HepG2 (cell line): ENCODE measurements at regions not wholly inside any gene's neighbourhood (a gene's known extent, or its start where the extent isn't known, plus 50 kb on each side); places are given as distances from the start of the nearest gene placed in this dataset.

Source experiments
- ATAC-seq: fragments of 200-7000 bp; cut with Tn5 transposase; 3 replicates; pipeline ENCODE4 v1.9.1; 2020; ENCODE audit warnings: mild to moderate bottlenecking, moderate library complexity
- BruUV-seq: library from RNA; stranded (reverse); fragments of 400-500 nt; replicated peaks from 2 replicates; lab custom pipeline; 2021; lab: Mats Ljungman, UMichigan
- CTCF ChIA-PET: fragments of 300-600 bp; formaldehyde crosslinking; extraction: SDS; loops from one replicate; lab custom pipeline; 2021; ENCODE audit warnings: low total read pairs, inconsistent platforms, low intra/inter-chr PET ratio; lab: Yijun Ruan, JAX
- POLR2A ChIA-PET: fragments of 350-600 bp; sonication (Branson Sonifier 250); formaldehyde crosslinking; loops from one replicate; lab custom pipeline; 2020; ENCODE audit warnings: antibody characterized with exemption, inconsistent platforms; lab: Yijun Ruan, JAX
- DNase-seq: peaks from one replicate; pipeline ENCODE4 v3.0.0-alpha.2; 2015; ENCODE audit warnings: low spot score
- FAIRE-seq: peaks from 3 replicates; lab custom pipeline; 2011; peaks lifted over from hg19 to GRCh38; lab: Jason Lieb, UNC
- H2AFZ ChIP-seq: one replicate; pipeline ENCODE4 v1.6.1; 2011; ENCODE audit warnings: low read length, inconsistent platforms
- H3K27ac ChIP-seq: fragments of 300-600 bp; 3 replicates; pipeline ENCODE4 v1.8.0; 2011; ENCODE audit warnings: mixed run types, mild to moderate bottlenecking, mixed read lengths, low read length, inconsistent platforms; ENCODE audit not compliant: insufficient read depth; ENCODE audit errors: extremely low read length
- H3K27me3 ChIP-seq, 2 experiments: fragments of 200-600 bp in 1 of 2; 2 replicates in 1 of 2; 3 replicates in 1 of 2; pipeline versions ENCODE4 v1.6.0 to v1.8.0; 2011; ENCODE audit warnings: low read length in 2 of 2, mild to moderate bottlenecking in 2 of 2, moderate library complexity in 2 of 2, inconsistent platforms in 1 of 2; ENCODE audit not compliant: insufficient read depth in 2 of 2, control insufficient read depth in 1 of 2
- H3K36me3 ChIP-seq, 2 experiments: fragments of 200-600 bp in 1 of 2; replicated peaks in 1 of 2; 2 replicates in 1 of 2; 3 replicates in 1 of 2; pipeline versions ENCODE4 v1.5.1 to v1.8.0; 2011; ENCODE audit warnings: low read length in 2 of 2, inconsistent platforms in 1 of 2; ENCODE audit not compliant: insufficient read depth in 2 of 2, control insufficient read depth in 1 of 2
- H3K4me1 ChIP-seq: 2 replicates; pipeline ENCODE4 v1.5.1; 2012; ENCODE audit warnings: low read length, inconsistent platforms; ENCODE audit not compliant: insufficient read depth
- H3K4me2 ChIP-seq: 2 replicates; pipeline ENCODE4 v1.6.0; 2011; ENCODE audit warnings: low read depth, low read length, inconsistent platforms
- H3K4me3 ChIP-seq, 3 experiments: fragments of 200-600 bp in 1 of 3; sonication (generic), shearing (Covaris generic) in 1 of 3; replicated peaks in 1 of 3; 2 replicates each; pipeline ENCODE4 v1.5.1; 2011 to 2016; ENCODE audit warnings: low read length in 3 of 3, inconsistent platforms in 2 of 3, low read depth in 2 of 3, mild to moderate bottlenecking in 2 of 3, control low read depth in 1 of 3, mixed read lengths in 1 of 3; ENCODE audit not compliant: insufficient read depth in 1 of 3
- H3K79me2 ChIP-seq: one replicate; pipeline ENCODE4 v1.6.1; 2011; ENCODE audit warnings: low read length, inconsistent platforms; ENCODE audit not compliant: insufficient read depth
- H3K9ac ChIP-seq: 2 replicates; pipeline ENCODE4 v1.6.0; 2011; ENCODE audit warnings: mild to moderate bottlenecking, low read depth, low read length, inconsistent platforms; ENCODE audit not compliant: insufficient read depth
- H3K9me3 ChIP-seq: 2 replicates; pipeline ENCODE4 v1.5.1; 2012; ENCODE audit warnings: mild to moderate bottlenecking, low read length
- H4K20me1 ChIP-seq: 2 replicates; pipeline ENCODE4 v1.6.0; 2011; ENCODE audit warnings: inconsistent platforms, mild to moderate bottlenecking, low read length, moderate library complexity; ENCODE audit not compliant: insufficient read depth
- ADNP ChIP-seq: sonication (generic); formaldehyde crosslinking; IDR thresholded peaks from 2 replicates; pipeline ENCODE4 v1.4.0; 2020; ENCODE audit warnings: missing genetic modification reagents
- IRF2 ChIP-seq: IDR thresholded peaks from 2 replicates; pipeline ENCODE4 v1.6.1; 2018; ENCODE audit warnings: missing genetic modification reagents, missing compliant biosample characterization
- NCOA1 ChIP-seq: sonication (generic); formaldehyde crosslinking; IDR thresholded peaks from 2 replicates; pipeline ENCODE4 v1.9.0; 2021; ENCODE audit warnings: missing genetic modification reagents
- NRL ChIP-seq: sonication (generic); formaldehyde crosslinking; IDR thresholded peaks from 2 replicates; pipeline ENCODE4 v1.5.0; 2020; ENCODE audit warnings: missing genetic modification reagents, mild to moderate bottlenecking, moderate library complexity, borderline replicate concordance
- PITX1 ChIP-seq: sonication (generic); formaldehyde crosslinking; IDR thresholded peaks from 2 replicates; pipeline ENCODE4 v1.5.1; 2020; ENCODE audit warnings: mild to moderate bottlenecking, missing genetic modification reagents
- POLR2A ChIP-seq, 2 experiments: IDR thresholded peaks; 2 replicates each; pipeline ENCODE4 v1.6.1; 2011; ENCODE audit warnings: low read depth in 2 of 2, low read length in 2 of 2, mild to moderate bottlenecking in 1 of 2, moderate library complexity in 1 of 2; ENCODE audit not compliant: insufficient read depth in 1 of 2
- SRF ChIP-seq: IDR thresholded peaks from 2 replicates; pipeline ENCODE4 v1.6.1; 2011; ENCODE audit warnings: mild to moderate bottlenecking, low read depth, low read length, moderate library complexity
- ZFP41 ChIP-seq: sonication (generic); formaldehyde crosslinking; IDR thresholded peaks from 2 replicates; pipeline ENCODE4 v1.4.0; 2020; ENCODE audit warnings: mild to moderate bottlenecking, missing genetic modification reagents, borderline replicate concordance
- ZKSCAN1 ChIP-seq: fragments of 150-350 bp; IDR thresholded peaks from 2 replicates; pipeline ENCODE4 v1.6.1; 2014; ENCODE audit warnings: low read length
- ZNF180 ChIP-seq: sonication (generic); formaldehyde crosslinking; IDR thresholded peaks from 2 replicates; pipeline ENCODE4 v1.4.0; 2020; ENCODE audit warnings: low read depth, missing genetic modification reagents, borderline replicate concordance
- ZNF335 ChIP-seq: sonication (generic); formaldehyde crosslinking; IDR thresholded peaks from 2 replicates; pipeline ENCODE4 v1.4.0; 2020; ENCODE audit warnings: missing genetic modification reagents
- ZNF367 ChIP-seq: sonication (generic); formaldehyde crosslinking; IDR thresholded peaks from 2 replicates; pipeline ENCODE4 v1.4.0; 2020; ENCODE audit warnings: missing genetic modification reagents, borderline replicate concordance
- ZNF552 ChIP-seq: sonication (generic); formaldehyde crosslinking; IDR thresholded peaks from 2 replicates; pipeline ENCODE4 v1.9.0; 2022; ENCODE audit warnings: missing genetic modification reagents, mild to moderate bottlenecking, borderline replicate concordance
- ZNF83 ChIP-seq: sonication (generic); formaldehyde crosslinking; IDR thresholded peaks from 2 replicates; pipeline ENCODE4 v1.4.0; 2020; ENCODE audit warnings: missing genetic modification reagents, mild to moderate bottlenecking, borderline replicate concordance
- WGBS: methylation state at CpG from one replicate; pipeline ENCODE4 v1.1.6; 2017; ENCODE audit warnings: low lambda C conversion rate; 5-methylcytosine and 5-hydroxymethylcytosine counted together
- in situ Hi-C: cut with HindIII; loops from 2 replicates; pipeline ENCODE4 v1.10.0; 2017; ENCODE audit warnings: low pct_unique_long_range_greater_than_20kb; ENCODE audit not compliant: extremely low pct_ligation_motif_present
- intact Hi-C: fragments of 100-400 bp; cut with micrococcal nuclease; formaldehyde crosslinking; loops from one replicate; pipeline ENCODE4 v1.10.0; 2022; ENCODE audit not compliant: unreplicated experiment
- TF ChIP-seq, protein P1 (sequence below): sonication (generic); formaldehyde crosslinking; IDR thresholded peaks from 2 replicates; pipeline ENCODE4 v1.4.0; 2020; ENCODE audit warnings: mild to moderate bottlenecking, missing genetic modification reagents, borderline replicate concordance

DNA sequence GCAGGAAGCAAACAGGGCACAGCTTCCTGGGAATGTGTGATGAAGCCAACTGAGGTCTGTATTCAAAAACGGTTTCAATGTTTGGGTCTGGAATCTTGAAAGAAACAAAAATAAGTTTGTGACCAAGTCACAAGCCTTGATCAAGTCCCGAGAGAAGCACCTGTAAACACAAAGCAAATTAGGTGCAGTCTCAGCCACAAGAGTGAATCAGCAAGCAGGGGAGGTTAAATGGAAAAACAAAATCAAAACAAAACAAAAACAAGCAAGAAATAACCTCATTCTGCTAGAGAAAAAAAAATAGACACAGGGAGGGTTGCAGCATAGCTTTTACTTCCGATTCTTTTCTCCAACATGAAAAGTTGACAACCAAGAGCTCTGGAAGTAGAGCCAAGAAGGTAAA is 201.7 kb downstream of the CLIC5 start:
- H3K79me2 ChIP-seq: no peaks in the 10 kb centered on the region
- no peaks in the 10 kb centered on the region for H3K36me3 ChIP-seq
- ChIA-PET CTCF (no interaction called here), POLR2A (no interaction called here)
- FAIRE-seq (no peak), DNase-seq (no peak), ATAC-seq (no peak)
- no peak overlapping the region for H3K27ac ChIP-seq
- no TSS peak for BruUV-seq
- H3K27me3 ChIP-seq: 0 out of 5 replicates have a peak, but pooled peaks cover 0 to 8% of the 10 kb centered on the region in 2 experiments
- no peak overlapping the region for H2AFZ ChIP-seq
- no peaks in the 10 kb centered on the region for H3K9me3 ChIP-seq
- no peaks in the 10 kb centered on the region for H3K4me1 ChIP-seq
- no peaks in the 10 kb centered on the region for H4K20me1 ChIP-seq
- H3K4me3 ChIP-seq: no peak overlapping the region
- in situ Hi-C loops (no loop called here), intact Hi-C loops (no loop called here)
- WGBS: 2% methylated on average over 3 of the region's 3 CpGs
- H3K9ac ChIP-seq: no peak overlapping the region
- no peak overlapping the region for H3K4me2 ChIP-seq
- no peak for TF ChIP-seq ZNF180 (CRISPR knock-in tag)
- no peak for TF ChIP-seq IRF2 (CRISPR knock-in tag)
- no peak for TF ChIP-seq POLR2A (IDR thresholded peaks at IDR 0.05; ENCODE audit: insufficient read depth in 1 of 2, low read depth in 2 of 2, low read length in 2 of 2)
- TF ChIP-seq, protein P1, sequence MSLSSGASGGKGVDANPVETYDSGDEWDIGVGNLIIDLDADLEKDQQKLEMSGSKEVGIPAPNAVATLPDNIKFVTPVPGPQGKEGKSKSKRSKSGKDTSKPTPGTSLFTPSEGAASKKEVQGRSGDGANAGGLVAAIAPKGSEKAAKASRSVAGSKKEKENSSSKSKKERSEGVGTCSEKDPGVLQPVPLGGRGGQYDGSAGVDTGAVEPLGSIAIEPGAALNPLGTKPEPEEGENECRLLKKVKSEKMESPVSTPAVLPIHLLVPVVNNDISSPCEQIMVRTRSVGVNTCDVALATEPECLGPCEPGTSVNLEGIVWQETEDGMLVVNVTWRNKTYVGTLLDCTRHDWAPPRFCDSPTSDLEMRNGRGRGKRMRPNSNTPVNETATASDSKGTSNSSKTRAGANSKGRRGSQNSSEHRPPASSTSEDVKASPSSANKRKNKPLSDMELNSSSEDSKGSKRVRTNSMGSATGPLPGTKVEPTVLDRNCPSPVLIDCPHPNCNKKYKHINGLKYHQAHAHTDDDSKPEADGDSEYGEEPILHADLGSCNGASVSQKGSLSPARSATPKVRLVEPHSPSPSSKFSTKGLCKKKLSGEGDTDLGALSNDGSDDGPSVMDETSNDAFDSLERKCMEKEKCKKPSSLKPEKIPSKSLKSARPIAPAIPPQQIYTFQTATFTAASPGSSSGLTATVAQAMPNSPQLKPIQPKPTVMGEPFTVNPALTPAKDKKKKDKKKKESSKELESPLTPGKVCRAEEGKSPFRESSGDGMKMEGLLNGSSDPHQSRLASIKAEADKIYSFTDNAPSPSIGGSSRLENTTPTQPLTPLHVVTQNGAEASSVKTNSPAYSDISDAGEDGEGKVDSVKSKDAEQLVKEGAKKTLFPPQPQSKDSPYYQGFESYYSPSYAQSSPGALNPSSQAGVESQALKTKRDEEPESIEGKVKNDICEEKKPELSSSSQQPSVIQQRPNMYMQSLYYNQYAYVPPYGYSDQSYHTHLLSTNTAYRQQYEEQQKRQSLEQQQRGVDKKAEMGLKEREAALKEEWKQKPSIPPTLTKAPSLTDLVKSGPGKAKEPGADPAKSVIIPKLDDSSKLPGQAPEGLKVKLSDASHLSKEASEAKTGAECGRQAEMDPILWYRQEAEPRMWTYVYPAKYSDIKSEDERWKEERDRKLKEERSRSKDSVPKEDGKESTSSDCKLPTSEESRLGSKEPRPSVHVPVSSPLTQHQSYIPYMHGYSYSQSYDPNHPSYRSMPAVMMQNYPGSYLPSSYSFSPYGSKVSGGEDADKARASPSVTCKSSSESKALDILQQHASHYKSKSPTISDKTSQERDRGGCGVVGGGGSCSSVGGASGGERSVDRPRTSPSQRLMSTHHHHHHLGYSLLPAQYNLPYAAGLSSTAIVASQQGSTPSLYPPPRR (CRISPR knock-in tag): no peak
- no peak for TF ChIP-seq ADNP
- TF ChIP-seq ZKSCAN1: no peak
- TF ChIP-seq ZNF83 (CRISPR knock-in tag): no peak
- TF ChIP-seq SRF: no peak
- TF ChIP-seq NRL (CRISPR knock-in tag): no peak
- TF ChIP-seq ZNF367: no peak
- TF ChIP-seq NCOA1 (CRISPR knock-in tag): no peak
- TF ChIP-seq ZNF552 (CRISPR knock-in tag): no peak
- TF ChIP-seq ZFP41 (CRISPR knock-in tag): no peak
- no peak for TF ChIP-seq ZNF335 (CRISPR knock-in tag)
- TF ChIP-seq PITX1: no peak
